H1 (cell line): ENCODE measurements at regions not wholly inside any gene's neighbourhood (a gene's known extent, or its start where the extent isn't known, plus 50 kb on each side); places are given as distances from the start of the nearest gene placed in this dataset.

Source experiments
- CTCF ChIA-PET: fragments of 300-600 bp; sonication (Branson Sonifier 250); formaldehyde crosslinking; loops from one replicate; lab custom pipeline; 2021; ENCODE audit not compliant: partially characterized antibody; lab: Charles Lee
- POLR2A ChIA-PET: fragments of 300-600 bp; sonication (Branson Sonifier 250); formaldehyde crosslinking; loops from one replicate; lab custom pipeline; 2021; ENCODE audit warnings: inconsistent platforms; ENCODE audit not compliant: partially characterized antibody; lab: Charles Lee
- DNase-seq, 2 experiments: peaks; one replicate each; pipeline versions ENCODE4 v3.0.0 to v3.0.0-alpha.2; 2010 to 2022; ENCODE audit warnings: low spot score in 2 of 2, low read depth in 1 of 2, mixed read lengths in 1 of 2
- FAIRE-seq: peaks from 2 replicates; lab custom pipeline; 2011; peaks lifted over from hg19 to GRCh38; lab: Jason Lieb, UNC
- H2AFZ ChIP-seq: 2 replicates; pipeline ENCODE4 v1.8.1; 2012; ENCODE audit warnings: low read length, inconsistent platforms
- H2AK5ac ChIP-seq: 2 replicates; pipeline ENCODE4 v1.6.1; 2013; ENCODE audit warnings: low read depth, low read length
- H2BK120ac ChIP-seq: replicated peaks from 2 replicates; pipeline ENCODE3; 2013; ENCODE audit warnings: low read depth, low read length, inconsistent platforms
- H2BK12ac ChIP-seq: 2 replicates; pipeline ENCODE4 v1.6.1; 2013; ENCODE audit warnings: low read depth, low read length
- H2BK15ac ChIP-seq: 2 replicates; pipeline ENCODE4 v1.6.1; 2013; ENCODE audit warnings: low read length
- H2BK20ac ChIP-seq: 2 replicates; pipeline ENCODE4 v1.6.1; 2013; ENCODE audit warnings: low read length
- H2BK5ac ChIP-seq: 2 replicates; pipeline ENCODE4 v1.6.1; 2013; ENCODE audit warnings: low read depth, low read length
- H3K14ac ChIP-seq: 2 replicates; pipeline ENCODE4 v1.6.1; 2013; ENCODE audit warnings: inconsistent platforms; ENCODE audit not compliant: insufficient read length
- H3K18ac ChIP-seq: 2 replicates; pipeline ENCODE4 v1.6.1; 2013; ENCODE audit warnings: low read length; ENCODE audit errors: extremely low read depth
- H3K23ac ChIP-seq: 2 replicates; pipeline ENCODE4 v1.6.1; 2013; ENCODE audit warnings: inconsistent platforms; ENCODE audit not compliant: insufficient read length
- H3K23me2 ChIP-seq: 2 replicates; pipeline ENCODE4 v1.6.1; 2013; ENCODE audit warnings: low read depth, low read length
- H3K27ac ChIP-seq: 2 replicates; pipeline ENCODE4 v1.6.1; 2011; ENCODE audit warnings: low read depth, low read length, inconsistent platforms
- H3K27me3 ChIP-seq, 4 experiments: replicated peaks in 1 of 4; 1 replicate in 1 of 4; 2 replicates in 3 of 4; pipeline versions ENCODE4 v1.6.1 to v1.8.1; 2011 to 2013; ENCODE audit warnings: low read length in 3 of 4, mild to moderate bottlenecking in 3 of 4, inconsistent platforms in 2 of 4, mixed read lengths in 2 of 4, moderate library complexity in 1 of 4; ENCODE audit not compliant: control insufficient read depth in 3 of 4, insufficient read depth in 3 of 4; ENCODE audit errors: extremely low read depth in 1 of 4
- H3K36me3 ChIP-seq, 4 experiments: 2 replicates each; pipeline versions ENCODE4 v1.6.1 to v1.8.1; 2011 to 2013; ENCODE audit warnings: mild to moderate bottlenecking in 4 of 4, low read length in 3 of 4, moderate library complexity in 2 of 4, control low read depth in 1 of 4, inconsistent platforms in 1 of 4; ENCODE audit not compliant: insufficient read depth in 4 of 4, control insufficient read depth in 2 of 4
- H3K4ac ChIP-seq: replicated peaks from 2 replicates; pipeline ENCODE3; 2013; ENCODE audit warnings: low read length, low read depth, mixed read lengths, inconsistent platforms; ENCODE audit not compliant: insufficient read length
- H3K4me1 ChIP-seq, 4 experiments: replicated peaks in 1 of 4; 1 replicate in 1 of 4; 2 replicates in 3 of 4; pipeline versions ENCODE4 v1.6.1 to v1.8.1; 2011 to 2013; ENCODE audit warnings: low read length in 3 of 4, inconsistent platforms in 2 of 4, mixed read lengths in 1 of 4; ENCODE audit not compliant: insufficient read depth in 4 of 4, control insufficient read depth in 3 of 4
- H3K4me2 ChIP-seq, 2 experiments: 2 replicates each; pipeline versions ENCODE4 v1.6.1 to v1.8.1; 2011 to 2013; ENCODE audit warnings: low read depth in 2 of 2, low read length in 2 of 2, control low read depth in 1 of 2, inconsistent platforms in 1 of 2, mild to moderate bottlenecking in 1 of 2; ENCODE audit not compliant: insufficient read depth in 1 of 2
- H3K4me3 ChIP-seq, 4 experiments: fragments of 200-600, 300-600 bp in 1 of 4; sonication (generic), shearing (Covaris generic), sonication (Bioruptor Twin) in 1 of 4; 2 replicates each; pipeline versions ENCODE4 v1.5.1 to v1.8.1; 2011 to 2016; ENCODE audit warnings: low read length in 4 of 4, low read depth in 3 of 4, control low read depth in 2 of 4, inconsistent platforms in 2 of 4, mild to moderate bottlenecking in 2 of 4, mixed read lengths in 1 of 4, moderate library complexity in 1 of 4; ENCODE audit not compliant: insufficient read depth in 2 of 4; ENCODE audit errors: extremely low read depth in 1 of 4
- H3K56ac ChIP-seq: replicated peaks from 2 replicates; pipeline ENCODE3; 2013; ENCODE audit warnings: low read depth, mild to moderate bottlenecking, mixed read lengths, low read length, inconsistent platforms; ENCODE audit not compliant: insufficient read length
- H3K79me1 ChIP-seq: 2 replicates; pipeline ENCODE4 v1.6.1; 2013; ENCODE audit warnings: low read depth, low read length, control low read depth
- H3K79me2 ChIP-seq, 2 experiments: 2 replicates each; pipeline versions ENCODE4 v1.6.1 to v1.8.1; 2012 to 2013; ENCODE audit warnings: low read length in 2 of 2, mild to moderate bottlenecking in 2 of 2, inconsistent platforms in 1 of 2; ENCODE audit not compliant: insufficient read depth in 2 of 2, control insufficient read depth in 1 of 2
- H3K9ac ChIP-seq, 4 experiments: replicated peaks in 1 of 4; 1 replicate in 1 of 4; 2 replicates in 3 of 4; pipeline versions ENCODE4 v1.6.1 to v1.8.1; 2011 to 2013; ENCODE audit warnings: low read depth in 3 of 4, low read length in 3 of 4, control low read depth in 2 of 4, mild to moderate bottlenecking in 2 of 4, moderate library complexity in 2 of 4, inconsistent platforms in 1 of 4; ENCODE audit errors: extremely low read depth in 1 of 4
- H3K9me3 ChIP-seq, 2 experiments: 2 replicates each; pipeline versions ENCODE4 v1.6.1 to v1.8.1; 2012 to 2013; ENCODE audit warnings: mild to moderate bottlenecking in 2 of 2, moderate library complexity in 2 of 2, control low read depth in 1 of 2, inconsistent platforms in 1 of 2, low read depth in 1 of 2, low read length in 1 of 2, mixed read lengths in 1 of 2; ENCODE audit not compliant: insufficient read depth in 2 of 2
- H4K20me1 ChIP-seq, 2 experiments: replicated peaks in 1 of 2; 2 replicates each; pipeline versions ENCODE3 to v1.8.1; 2011 to 2013; ENCODE audit warnings: inconsistent platforms in 2 of 2, low read length in 2 of 2, mild to moderate bottlenecking in 1 of 2; ENCODE audit not compliant: insufficient read depth in 2 of 2, control insufficient read depth in 1 of 2
- H4K5ac ChIP-seq: 2 replicates; pipeline ENCODE4 v1.6.1; 2013; ENCODE audit warnings: low read length, low read depth, mixed read lengths, inconsistent platforms; ENCODE audit not compliant: insufficient read length
- H4K8ac ChIP-seq: 2 replicates; pipeline ENCODE4 v1.8.0; 2013; ENCODE audit warnings: mild to moderate bottlenecking, moderate library complexity, low read length, inconsistent platforms; ENCODE audit not compliant: insufficient read depth; ENCODE audit errors: extremely low read depth
- H4K91ac ChIP-seq: replicated peaks from 2 replicates; pipeline ENCODE3; 2013; ENCODE audit warnings: low read length, mixed read lengths, inconsistent platforms; ENCODE audit not compliant: insufficient read length
- ATF3 ChIP-seq: IDR thresholded peaks from 2 replicates; pipeline ENCODE4 v1.6.1; 2011; ENCODE audit warnings: low read depth, mild to moderate bottlenecking, low read length; ENCODE audit not compliant: insufficient read depth
- BACH1 ChIP-seq: IDR thresholded peaks from 2 replicates; pipeline ENCODE4 v1.6.1; 2012; ENCODE audit warnings: low read length, improper control_type of control experiment
- BRCA1 ChIP-seq: IDR thresholded peaks from 2 replicates; pipeline ENCODE4 v1.6.1; 2012; ENCODE audit warnings: low read depth, low read length, improper control_type of control experiment
- CBX5 ChIP-seq: fragments of 300-800, 300-1000 bp; sonication (generic); IDR thresholded peaks from 2 replicates; pipeline ENCODE4 v1.7.1; 2016; ENCODE audit warnings: antibody characterized with exemption, low read length, low read depth
- CEBPB ChIP-seq: IDR thresholded peaks from 2 replicates; pipeline ENCODE4 v1.6.1; 2012; ENCODE audit warnings: low read depth, low read length
- CHD1 ChIP-seq: IDR thresholded peaks from 2 replicates; pipeline ENCODE4 v1.6.1; 2012; ENCODE audit warnings: low read depth, low read length, improper control_type of control experiment
- CREB1 ChIP-seq: IDR thresholded peaks from 2 replicates; pipeline ENCODE4 v1.6.1; 2012; ENCODE audit warnings: inconsistent platforms
- CTBP2 ChIP-seq: IDR thresholded peaks from 2 replicates; pipeline ENCODE4 v1.7.0; 2011; ENCODE audit warnings: borderline replicate concordance, mild to moderate bottlenecking, moderate library complexity, mixed read lengths, low read length; ENCODE audit not compliant: insufficient read depth, insufficient read length
- GTF2F1 ChIP-seq: IDR thresholded peaks from 2 replicates; pipeline ENCODE4 v1.6.1; 2012; ENCODE audit warnings: low read depth, low read length, improper control_type of control experiment, borderline replicate concordance
- HDAC6 ChIP-seq: IDR thresholded peaks from one replicate; pipeline ENCODE4 v1.7.1; 2012; ENCODE audit warnings: low read depth, mild to moderate bottlenecking, inconsistent platforms, low read length, moderate library complexity
- KDM4A ChIP-seq: IDR thresholded peaks from one replicate; pipeline ENCODE4 v1.7.1; 2012; ENCODE audit warnings: low read depth, mild to moderate bottlenecking, moderate library complexity, low read length, inconsistent platforms; ENCODE audit not compliant: severe bottlenecking
- KDM5A ChIP-seq: fragments of 200-600 bp; IDR thresholded peaks from 2 replicates; pipeline ENCODE4 v1.7.1; 2012; ENCODE audit warnings: mild to moderate bottlenecking, low read length, inconsistent platforms, mixed read lengths
- NRF1 ChIP-seq: IDR thresholded peaks from 2 replicates; pipeline ENCODE4 v1.6.1; 2011; ENCODE audit warnings: mild to moderate bottlenecking, low read depth, low read length, improper control_type of control experiment
- RFX5 ChIP-seq: IDR thresholded peaks from 2 replicates; pipeline ENCODE4 v1.6.1; 2011; ENCODE audit warnings: low read depth, low read length, improper control_type of control experiment, borderline replicate concordance
- RNF2 ChIP-seq: fragments of 200-900, 300-1000 bp; sonication (generic); IDR thresholded peaks from 2 replicates; pipeline ENCODE4 v1.7.1; 2016; ENCODE audit warnings: borderline replicate concordance, low read depth, mild to moderate bottlenecking, antibody characterized with exemption, low read length; ENCODE audit not compliant: poor library complexity, severe bottlenecking; ENCODE audit errors: missing control alignments
- SP1 ChIP-seq: IDR thresholded peaks from 2 replicates; pipeline ENCODE4 v1.6.1; 2011; ENCODE audit warnings: low read depth, low read length
- ZNF274 ChIP-seq: IDR thresholded peaks from 2 replicates; pipeline ENCODE4 v1.7.0; 2012; ENCODE audit warnings: low read length, borderline replicate concordance; ENCODE audit errors: extremely low read depth

GRCh38 chr2:188773075-188773474, 201.1 kb upstream of the COL3A1 start:
- H4K8ac ChIP-seq: no peak overlapping the region
- H3K4me1 ChIP-seq: no peaks in the 10 kb centered on the region
- no peak overlapping the region for H3K14ac ChIP-seq
- POLR2A ChIA-PET: no interaction called here
- CTCF ChIA-PET: no interaction called here
- no peaks in the 10 kb centered on the region for H4K20me1 ChIP-seq
- H2BK12ac ChIP-seq: no peak overlapping the region
- H3K9ac ChIP-seq: no peak overlapping the region
- no peak overlapping the region for H2AFZ ChIP-seq
- no peak overlapping the region for H2BK5ac ChIP-seq
- H2BK120ac ChIP-seq: no peak overlapping the region
- H2BK20ac ChIP-seq: no peak overlapping the region
- no peak overlapping the region for H4K91ac ChIP-seq
- FAIRE-seq: no peak
- no peak overlapping the region for H3K4ac ChIP-seq
- H3K79me2 ChIP-seq: no peaks in the 10 kb centered on the region
- no peak overlapping the region for H3K4me2 ChIP-seq
- no peak overlapping the region for H3K23ac ChIP-seq
- no peaks in the 10 kb centered on the region for H3K9me3 ChIP-seq
- H3K56ac ChIP-seq: no peak overlapping the region
- H2AK5ac ChIP-seq: no peak overlapping the region
- DNase-seq: no peak
- H4K5ac ChIP-seq: no peak overlapping the region
- H3K79me1 ChIP-seq: no peaks in the 10 kb centered on the region
- H2BK15ac ChIP-seq: no peak overlapping the region
- peaks cover 0 to 1% (median 0%) of the 10 kb centered on the region in 4 experiments; a peak in 1 of 7 replicates for H3K27me3 ChIP-seq
- no peaks in the 10 kb centered on the region for H3K36me3 ChIP-seq
- no peak overlapping the region for H3K4me3 ChIP-seq
- H3K23me2 ChIP-seq: no peaks in the 10 kb centered on the region
- H3K27ac ChIP-seq: no peak overlapping the region
- H3K18ac ChIP-seq: no peak overlapping the region
- TF ChIP-seq RFX5: no peak
- TF ChIP-seq KDM4A: no peak
- no peak for TF ChIP-seq NRF1
- no peak for TF ChIP-seq GTF2F1
- TF ChIP-seq BACH1: no peak
- TF ChIP-seq CTBP2: no peak
- no peak for TF ChIP-seq HDAC6
- TF ChIP-seq CBX5: no peak
- TF ChIP-seq SP1: no peak
- no peak for TF ChIP-seq CEBPB
- TF ChIP-seq ATF3: no peak
- TF ChIP-seq BRCA1: no peak
- TF ChIP-seq KDM5A: no peak
- TF ChIP-seq CHD1: no peak
- no peak for TF ChIP-seq RNF2
- no peak for TF ChIP-seq ZNF274
- TF ChIP-seq CREB1: no peak
